Astrocyte of the cerebellum (primary cell): ENCODE measurements at regions not wholly inside any gene's neighbourhood (a gene's known extent, or its start where the extent isn't known, plus 50 kb on each side); places are given as distances from the start of the nearest gene placed in this dataset.

ENCODE experiments used
- DNase-seq: peaks from one replicate; pipeline ENCODE4 v3.0.0-alpha.2; 2011; ENCODE audit warnings: low read depth
- H3K4me3 ChIP-seq: 2 replicates; pipeline ENCODE4 v1.5.1; 2011; ENCODE audit warnings: mild to moderate bottlenecking, low read depth, low read length, moderate library complexity
- in situ Hi-C: cut with HindIII; loops from 2 replicates; pipeline ENCODE4 v1.10.0; 2017; ENCODE audit warnings: low sequenced_read_pairs
- TF ChIP-seq, protein P1 (sequence below): IDR thresholded peaks from 2 replicates; pipeline ENCODE4 v1.5.1; 2012; ENCODE audit warnings: low read length, low read depth, moderate library complexity, mild to moderate bottlenecking; ENCODE audit errors: missing control alignments

DNA sequence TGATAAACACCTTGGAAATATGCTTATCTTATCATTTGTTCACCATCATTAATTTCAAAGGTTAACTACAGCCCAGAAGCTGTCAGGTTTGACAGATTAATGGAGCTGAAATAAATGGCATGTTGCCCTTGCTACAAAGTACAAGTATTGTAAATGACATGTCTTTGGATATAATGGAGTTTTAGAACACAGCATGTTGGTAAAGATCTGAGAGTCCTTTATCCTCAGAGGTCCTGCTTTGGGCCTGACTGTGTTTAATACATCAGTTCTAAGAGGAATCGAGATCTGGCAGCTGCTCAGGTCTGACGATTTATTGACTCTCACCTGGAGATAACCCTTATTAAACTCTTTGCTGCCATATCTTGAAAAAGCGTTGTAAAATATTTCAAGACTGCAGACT lies 222.7 kb upstream of the OPRM1 start:
- in situ Hi-C loops: no loop called here
- no peak for DNase-seq
- H3K4me3 ChIP-seq: no peak overlapping the region
- TF ChIP-seq, protein P1, sequence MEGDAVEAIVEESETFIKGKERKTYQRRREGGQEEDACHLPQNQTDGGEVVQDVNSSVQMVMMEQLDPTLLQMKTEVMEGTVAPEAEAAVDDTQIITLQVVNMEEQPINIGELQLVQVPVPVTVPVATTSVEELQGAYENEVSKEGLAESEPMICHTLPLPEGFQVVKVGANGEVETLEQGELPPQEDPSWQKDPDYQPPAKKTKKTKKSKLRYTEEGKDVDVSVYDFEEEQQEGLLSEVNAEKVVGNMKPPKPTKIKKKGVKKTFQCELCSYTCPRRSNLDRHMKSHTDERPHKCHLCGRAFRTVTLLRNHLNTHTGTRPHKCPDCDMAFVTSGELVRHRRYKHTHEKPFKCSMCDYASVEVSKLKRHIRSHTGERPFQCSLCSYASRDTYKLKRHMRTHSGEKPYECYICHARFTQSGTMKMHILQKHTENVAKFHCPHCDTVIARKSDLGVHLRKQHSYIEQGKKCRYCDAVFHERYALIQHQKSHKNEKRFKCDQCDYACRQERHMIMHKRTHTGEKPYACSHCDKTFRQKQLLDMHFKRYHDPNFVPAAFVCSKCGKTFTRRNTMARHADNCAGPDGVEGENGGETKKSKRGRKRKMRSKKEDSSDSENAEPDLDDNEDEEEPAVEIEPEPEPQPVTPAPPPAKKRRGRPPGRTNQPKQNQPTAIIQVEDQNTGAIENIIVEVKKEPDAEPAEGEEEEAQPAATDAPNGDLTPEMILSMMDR: no peak

DNA sequence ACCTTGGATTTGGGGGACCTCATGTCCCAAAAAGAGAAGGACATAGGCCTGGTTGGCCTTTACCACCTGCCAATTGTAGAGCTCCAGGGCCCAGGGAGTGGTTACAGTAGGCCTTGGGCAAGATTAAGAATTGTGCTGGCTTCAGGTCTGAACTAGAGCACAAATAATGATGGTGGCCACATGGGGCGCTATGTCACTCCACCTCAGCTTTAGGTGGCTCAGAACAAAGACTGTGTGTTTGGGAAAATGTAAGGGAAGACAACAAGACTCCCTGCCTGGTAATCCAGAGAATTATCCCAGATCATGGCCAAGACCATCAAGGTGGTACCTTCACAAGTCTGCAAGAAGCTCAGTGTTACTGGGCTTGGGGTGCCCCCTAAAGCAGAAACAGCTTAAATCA lies 224.9 kb upstream of the OPRM1 start:
- in situ Hi-C loops: no loop called here
- no peak for DNase-seq
- no peak overlapping the region for H3K4me3 ChIP-seq
- TF ChIP-seq, protein P1: no peak

DNA sequence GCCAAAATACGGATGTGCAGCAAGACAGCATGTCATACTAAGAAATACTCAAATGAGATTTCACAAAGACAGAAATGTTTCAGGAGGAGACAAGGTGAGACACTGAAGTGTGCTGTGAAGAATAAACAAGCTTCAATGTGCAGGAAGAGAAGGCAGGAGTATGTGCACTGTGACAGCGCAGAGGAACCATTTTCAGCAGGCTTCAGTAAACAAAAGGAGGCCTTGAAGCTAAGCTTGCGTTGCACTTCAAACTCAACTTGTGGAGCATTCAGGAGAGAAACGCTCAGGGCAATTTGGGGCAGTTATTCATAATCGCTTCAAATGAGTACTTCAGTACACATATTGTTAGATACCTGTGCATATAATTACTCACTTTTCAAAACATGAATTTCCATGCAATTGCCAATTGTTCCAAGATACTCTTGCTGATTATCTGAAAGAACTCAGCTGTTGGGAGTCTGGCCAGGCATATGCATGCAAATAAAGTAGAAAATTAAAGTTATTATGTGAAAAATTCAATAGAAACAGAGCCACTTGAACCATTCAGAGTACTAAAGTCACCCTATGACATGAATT lies 234.2 kb upstream of the OPRM1 start:
- TF ChIP-seq, protein P1: no peak
- in situ Hi-C loops: no loop called here
- no peak for DNase-seq
- H3K4me3 ChIP-seq: no peak overlapping the region

DNA sequence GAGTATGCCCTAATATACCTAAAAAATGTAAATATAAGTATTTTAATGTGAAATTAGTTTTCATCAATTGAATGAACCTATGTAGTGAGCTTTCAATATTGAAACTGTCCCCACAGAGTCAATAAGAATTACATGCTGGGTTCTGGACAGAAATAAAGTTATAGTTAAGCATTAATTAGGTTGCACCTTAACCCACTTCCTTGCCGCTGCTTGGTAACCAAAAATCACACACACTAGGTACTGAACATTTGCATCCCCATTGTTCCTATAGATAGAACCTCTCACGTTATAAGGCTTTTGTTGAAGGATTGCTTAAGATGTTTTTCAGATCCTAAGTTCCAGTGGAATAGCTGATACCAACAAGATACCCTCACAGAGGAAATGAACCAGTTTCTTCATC lies 237.1 kb upstream of the OPRM1 start:
- TF ChIP-seq, protein P1: no peak
- DNase-seq: no peak
- in situ Hi-C loops: no loop called here
- no peak overlapping the region for H3K4me3 ChIP-seq

DNA sequence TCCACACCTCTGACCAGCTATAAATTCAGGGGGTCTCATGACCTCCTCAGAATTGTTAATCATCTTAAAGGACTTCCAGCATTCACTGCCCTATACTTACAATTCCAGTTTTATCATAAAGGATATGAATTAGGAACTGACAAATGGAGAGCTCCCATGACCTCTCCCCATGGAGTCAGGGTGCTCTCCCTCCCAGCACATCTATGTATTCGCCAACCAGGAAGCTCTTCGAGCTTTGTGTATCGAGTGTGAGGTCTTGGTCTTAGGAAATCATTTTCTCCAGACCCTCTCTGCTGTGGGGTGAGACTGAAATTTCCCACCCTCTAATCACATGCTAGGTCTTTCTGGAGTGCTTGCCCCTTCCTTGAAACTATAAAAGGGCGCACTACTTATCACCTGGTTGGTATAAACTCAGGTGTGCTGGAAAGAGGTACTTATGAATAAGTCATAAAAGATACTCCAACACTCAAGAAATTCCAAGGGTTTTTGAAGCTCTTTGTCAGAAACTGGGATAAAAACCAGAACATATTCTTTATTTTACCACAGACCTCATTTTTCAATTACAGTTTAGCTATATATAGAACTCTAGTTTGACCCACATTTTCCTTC lies 238.4 kb upstream of the OPRM1 start:
- H3K4me3 ChIP-seq: no peak overlapping the region
- TF ChIP-seq, protein P1: no peak
- in situ Hi-C loops: no loop called here
- no peak for DNase-seq

DNA sequence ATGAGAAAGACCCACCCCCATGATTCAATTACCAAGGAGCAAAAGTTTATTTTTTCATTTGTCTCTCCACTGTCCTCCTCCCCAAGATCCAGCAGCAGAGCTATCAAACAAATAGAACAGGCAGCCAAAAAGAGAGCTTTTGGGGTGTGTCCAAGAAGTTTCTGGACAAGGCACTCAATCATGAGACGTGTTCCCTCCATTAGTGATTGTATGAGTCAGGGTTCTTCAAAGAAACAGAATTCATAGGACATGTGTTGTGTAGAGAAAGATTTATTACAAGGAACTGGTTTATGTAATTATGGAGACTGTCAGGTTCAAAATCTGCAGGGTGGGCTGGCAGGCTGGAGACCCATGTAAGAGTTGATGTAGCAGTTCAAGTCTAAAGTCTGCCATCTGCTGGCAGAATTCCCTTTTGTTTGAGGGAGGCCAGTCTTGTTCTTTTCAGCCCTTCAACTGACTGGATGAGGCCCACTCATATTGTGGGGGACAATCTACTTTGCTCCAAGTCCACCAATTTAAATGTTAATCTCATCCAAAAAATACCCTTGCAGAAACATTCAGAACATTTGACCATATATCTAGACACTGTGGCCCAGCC lies 248.1 kb upstream of the OPRM1 start:
- DNase-seq: peak; percentile 16
- in situ Hi-C loops: no loop called here
- TF ChIP-seq, protein P1: no peak
- H3K4me3 ChIP-seq: no peak overlapping the region
